ENCODE measurements at regions not wholly inside any gene's neighbourhood (a gene's known extent, or its start where the extent isn't known, plus 50 kb on each side); places are given as distances from the start of the nearest gene placed in this dataset.

DNA sequence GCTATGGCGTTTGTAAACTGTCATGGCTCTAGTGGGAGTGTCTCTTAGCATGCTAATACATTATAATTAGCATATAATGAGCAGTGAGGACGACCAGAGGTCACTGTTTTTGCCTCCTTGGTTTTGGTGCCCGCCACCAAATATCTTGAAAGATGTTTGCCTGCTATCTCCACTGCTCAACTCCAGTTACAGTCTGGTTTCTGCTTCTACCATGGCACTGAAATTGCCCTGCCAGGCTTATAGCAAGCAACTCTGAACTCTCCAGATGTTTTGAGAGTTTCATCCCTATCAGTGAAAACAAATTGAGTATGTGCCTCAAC is 122.1 kb upstream of the SPRY4 start (continued):
- 0 out of 2 replicates have a peak, but pooled peaks have one; percentile 44 for TF ChIP-seq ZNF175 (CRISPR knock-in tag; IDR thresholded peaks at IDR 0.05; ENCODE audit: low read depth)
- TF ChIP-seq SOX6 (IDR thresholded peaks at IDR 0.05), result peak; percentile 67; the same call in 1 of the 2 replicates
- TF ChIP-seq ESRRA (IDR thresholded peaks at IDR 0.05; ENCODE audit: borderline replicate concordance, low read depth), result peak; percentile 92
- 0 out of 2 replicates have a peak, but pooled peaks have one; percentile 7 for TF ChIP-seq GABPA (tag; conservative IDR thresholded peaks at IDR 0.05; ENCODE audit: low read depth)
- TF ChIP-seq ATF7 (IDR thresholded peaks at IDR 0.05), result 0 out of 2 replicates have a peak, but pooled peaks have one; percentile 14
- no peak for TF ChIP-seq RBM39 (optimal IDR thresholded peaks at IDR 0.05; ENCODE audit: low read depth, low read length)
- TF ChIP-seq, protein P1, sequence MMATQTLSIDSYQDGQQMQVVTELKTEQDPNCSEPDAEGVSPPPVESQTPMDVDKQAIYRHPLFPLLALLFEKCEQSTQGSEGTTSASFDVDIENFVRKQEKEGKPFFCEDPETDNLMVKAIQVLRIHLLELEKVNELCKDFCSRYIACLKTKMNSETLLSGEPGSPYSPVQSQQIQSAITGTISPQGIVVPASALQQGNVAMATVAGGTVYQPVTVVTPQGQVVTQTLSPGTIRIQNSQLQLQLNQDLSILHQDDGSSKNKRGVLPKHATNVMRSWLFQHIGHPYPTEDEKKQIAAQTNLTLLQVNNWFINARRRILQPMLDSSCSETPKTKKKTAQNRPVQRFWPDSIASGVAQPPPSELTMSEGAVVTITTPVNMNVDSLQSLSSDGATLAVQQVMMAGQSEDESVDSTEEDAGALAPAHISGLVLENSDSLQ (IDR thresholded peaks at IDR 0.05), result peak; percentile 66
- no peak for TF ChIP-seq SIN3A (IDR thresholded peaks at IDR 0.05; ENCODE audit: borderline replicate concordance in 2 of 2, control insufficient read depth in 1 of 2, low read depth in 2 of 2, low read length in 2 of 2)
- TF ChIP-seq NRF1 (conservative IDR thresholded peaks at IDR 0.05 in 1 of 2, IDR thresholded peaks at IDR 0.05 in 1 of 2), result peak in 1 of 2 experiments; percentile 30; a peak in 2 of 4 replicates
- no peak for TF ChIP-seq TCFL5 (CRISPR knock-in tag; conservative IDR thresholded peaks at IDR 0.05)

Data from K562 (cell line).